HT-29 (cell line): ENCODE measurements at regions not wholly inside any gene's neighbourhood (a gene's known extent, or its start where the extent isn't known, plus 50 kb on each side); places are given as distances from the start of the nearest gene placed in this dataset.
"Not testable (repeated sequence)": the region's sequence is repeated elsewhere in the genome, so short reads cannot be mapped to it uniquely, and the experiment has no call there.

ENCODE experiments used
- DNase-seq: peaks from one replicate; pipeline ENCODE4 v3.0.0-alpha.2; 2015; ENCODE audit warnings: low spot score

DNA sequence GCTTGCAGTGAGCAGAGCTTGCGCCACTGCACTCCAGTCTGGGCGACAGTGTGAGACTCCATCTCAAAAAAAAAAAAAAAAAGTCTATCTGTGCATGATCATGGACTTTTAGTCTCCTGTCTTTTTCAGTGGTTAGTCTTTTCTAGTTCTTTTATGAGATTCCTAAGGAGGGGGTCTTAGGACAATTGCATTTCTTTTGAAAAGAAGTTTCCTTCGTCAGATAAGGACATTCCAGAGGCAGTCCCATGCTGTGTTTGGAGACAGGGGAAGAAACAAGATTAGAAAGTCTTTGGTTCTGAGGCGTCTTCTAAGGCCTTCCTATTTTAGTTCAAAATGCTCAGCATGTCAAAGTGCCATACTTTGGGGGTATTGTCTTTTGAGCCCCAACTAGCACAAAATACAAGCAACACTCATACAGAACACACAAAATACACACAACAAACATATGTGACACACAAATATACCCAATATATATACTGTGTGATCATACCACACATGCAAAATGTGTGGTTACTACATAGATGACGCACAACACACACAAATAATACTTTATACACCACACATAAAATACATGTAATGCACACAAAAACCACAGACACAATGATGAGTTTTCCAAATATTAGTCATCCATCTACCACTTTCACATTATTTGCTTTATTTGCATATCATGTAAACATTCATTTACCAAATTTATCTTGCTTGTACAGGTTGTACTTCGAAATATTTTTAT is 394.5 kb downstream of the SPATA31D1 start:
- DNase-seq: no peak

DNA sequence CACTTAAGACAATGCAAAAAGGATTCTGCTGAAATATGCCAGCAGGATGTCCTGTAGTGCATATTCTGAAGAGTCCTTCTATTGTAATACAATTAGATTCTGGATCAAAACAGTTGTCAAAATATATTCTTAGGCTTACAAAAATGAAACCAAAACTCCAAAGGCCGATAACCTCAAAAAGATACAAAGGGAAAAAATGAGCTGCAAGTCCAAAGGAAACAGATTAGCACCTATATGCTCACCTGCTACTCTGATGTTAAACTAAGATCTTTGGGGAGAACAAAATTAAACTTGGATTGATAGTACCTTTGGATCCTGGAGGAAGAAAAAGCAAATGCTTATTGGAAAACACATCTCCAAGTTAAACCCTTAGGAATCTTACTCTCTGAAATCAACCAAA is 397.1 kb downstream of the SPATA31D1 start:
- no peak for DNase-seq

DNA sequence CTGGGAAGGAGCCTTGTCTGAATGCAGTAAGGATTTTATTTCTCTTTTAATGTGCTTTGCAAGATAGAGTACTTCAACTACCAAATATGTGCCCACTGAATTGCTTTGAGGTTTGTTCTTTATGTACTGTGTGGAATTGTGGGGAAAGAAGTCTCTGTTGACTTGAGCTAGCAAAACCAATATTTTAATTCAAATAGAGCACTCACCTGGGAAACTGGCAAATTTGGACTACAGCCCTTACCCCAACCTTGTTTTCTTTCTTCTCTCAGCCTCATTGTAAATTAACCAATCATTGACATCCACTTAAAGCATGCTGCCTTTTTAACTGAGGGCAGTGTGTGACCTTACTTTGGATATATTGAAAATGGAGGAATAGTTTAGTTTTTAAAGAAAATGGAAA is 409.0 kb downstream of the SPATA31D1 start:
- DNase-seq: no peak

DNA sequence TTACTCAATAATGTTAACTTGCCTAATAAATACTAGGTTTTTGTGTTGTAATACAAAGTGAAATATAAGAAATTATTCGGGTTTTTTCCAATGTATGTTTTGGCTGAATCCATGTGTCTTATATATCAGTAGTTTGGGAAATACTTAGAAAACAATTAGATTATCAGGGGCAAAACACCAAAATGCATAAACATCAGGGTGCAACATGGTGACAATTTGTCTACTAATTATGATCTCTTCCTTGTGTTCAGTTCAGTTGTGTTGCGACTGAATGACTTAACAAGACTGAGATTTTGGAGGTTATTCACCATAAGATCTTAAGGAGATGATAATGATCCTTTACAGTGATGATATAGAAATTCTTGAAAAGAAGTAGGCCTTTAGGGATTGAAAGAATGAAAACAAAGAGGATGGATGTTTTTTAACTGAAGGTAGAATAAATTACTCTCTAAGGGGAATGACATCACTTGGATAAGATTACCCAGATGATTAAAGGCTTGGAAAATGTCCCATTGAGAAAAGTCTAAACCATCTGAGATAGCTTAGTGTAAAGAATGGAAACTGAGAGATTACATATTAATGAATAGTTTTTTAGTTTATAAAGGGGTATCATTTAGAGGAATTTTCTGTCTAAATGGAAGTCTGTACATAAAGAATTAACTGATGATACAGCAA is 415.8 kb downstream of the SPATA31D1 start:
- DNase-seq: no peak

DNA sequence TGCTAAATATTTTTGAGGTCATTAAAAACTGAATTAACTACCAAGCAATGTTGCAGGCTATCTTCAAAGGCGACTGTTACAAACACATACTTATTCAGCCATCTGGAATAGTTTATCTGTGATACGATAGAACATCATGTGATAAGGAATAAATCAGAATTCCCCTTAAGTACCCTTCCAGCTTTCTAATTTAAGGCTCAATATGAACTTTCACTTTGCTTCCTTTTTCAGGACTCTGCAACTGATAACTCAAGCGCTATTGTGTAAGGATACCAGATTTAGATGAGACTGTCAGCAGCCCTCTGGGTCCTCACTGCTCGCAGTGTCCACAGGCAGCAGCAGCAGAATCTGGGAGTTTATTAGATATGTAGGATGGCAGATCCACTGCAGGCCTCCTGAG is 416.3 kb downstream of the SPATA31D1 start:
- no peak for DNase-seq

DNA sequence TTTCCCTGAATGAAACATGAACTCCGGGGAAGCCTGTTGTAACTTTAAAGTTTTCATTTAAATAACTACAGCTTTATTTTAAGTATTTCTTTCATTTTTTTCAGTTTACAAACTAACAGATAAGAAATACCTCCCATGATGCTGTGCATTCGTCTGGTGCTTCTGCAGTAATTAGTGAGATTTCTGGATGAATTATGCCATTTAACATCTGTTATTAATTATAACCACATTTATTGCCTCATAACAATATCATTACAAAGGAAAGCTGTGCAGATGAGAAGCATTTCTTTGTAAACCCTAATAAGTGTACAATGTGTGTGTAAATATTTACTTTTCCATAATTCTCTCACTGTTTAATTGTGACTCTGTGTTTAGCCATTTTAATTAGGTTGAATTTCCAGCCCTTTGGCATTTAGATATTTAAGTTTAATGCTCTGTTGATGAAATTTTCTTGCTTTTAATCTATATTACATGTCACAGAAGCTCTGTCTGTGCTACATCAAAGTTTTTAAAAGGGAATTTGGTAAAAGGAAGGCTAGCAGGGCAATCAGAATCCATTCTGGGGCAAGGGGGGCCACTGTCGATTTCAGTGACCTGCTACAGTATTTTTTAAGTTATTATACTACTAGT is 418.0 kb downstream of the SPATA31D1 start:
- no peak for DNase-seq

DNA sequence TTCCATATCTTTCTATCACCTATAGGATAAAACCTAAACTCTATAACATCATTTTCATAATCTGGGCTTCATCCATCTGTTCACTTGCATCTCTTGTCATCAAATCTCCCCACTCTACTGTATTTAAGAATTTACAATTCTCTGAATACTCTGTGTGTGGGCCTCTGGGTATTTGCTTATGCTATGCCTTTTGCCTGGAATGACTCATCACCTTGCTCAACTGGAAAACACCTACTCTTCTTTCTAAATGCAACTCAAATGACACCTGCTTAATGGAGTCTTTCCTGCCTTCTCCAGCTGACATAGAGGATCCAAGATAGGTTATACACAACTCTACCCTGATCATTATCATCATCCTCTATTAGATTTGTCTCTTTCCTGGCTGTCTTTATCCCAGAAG is 421.7 kb downstream of the SPATA31D1 start:
- DNase-seq: no peak

DNA sequence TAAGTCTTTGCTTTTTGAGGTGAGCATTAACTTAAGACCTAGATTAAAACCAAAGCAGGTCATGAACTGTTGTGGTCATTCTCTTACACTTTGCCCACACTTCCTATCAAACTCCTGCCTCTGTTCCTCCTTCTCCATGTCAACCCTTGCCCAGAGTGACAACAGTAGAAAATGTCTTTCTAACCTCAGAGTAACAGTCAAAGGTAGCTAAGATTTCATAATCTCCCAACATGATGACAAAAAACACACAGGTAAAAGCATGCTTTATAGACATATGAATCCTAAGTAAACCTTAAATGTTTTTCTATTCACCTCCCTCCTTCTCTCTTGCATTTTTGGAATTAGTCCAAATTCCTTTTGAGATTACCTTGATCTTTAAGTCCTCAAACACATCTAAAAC is 422.3 kb downstream of the SPATA31D1 start:
- DNase-seq: peak; percentile 49

DNA sequence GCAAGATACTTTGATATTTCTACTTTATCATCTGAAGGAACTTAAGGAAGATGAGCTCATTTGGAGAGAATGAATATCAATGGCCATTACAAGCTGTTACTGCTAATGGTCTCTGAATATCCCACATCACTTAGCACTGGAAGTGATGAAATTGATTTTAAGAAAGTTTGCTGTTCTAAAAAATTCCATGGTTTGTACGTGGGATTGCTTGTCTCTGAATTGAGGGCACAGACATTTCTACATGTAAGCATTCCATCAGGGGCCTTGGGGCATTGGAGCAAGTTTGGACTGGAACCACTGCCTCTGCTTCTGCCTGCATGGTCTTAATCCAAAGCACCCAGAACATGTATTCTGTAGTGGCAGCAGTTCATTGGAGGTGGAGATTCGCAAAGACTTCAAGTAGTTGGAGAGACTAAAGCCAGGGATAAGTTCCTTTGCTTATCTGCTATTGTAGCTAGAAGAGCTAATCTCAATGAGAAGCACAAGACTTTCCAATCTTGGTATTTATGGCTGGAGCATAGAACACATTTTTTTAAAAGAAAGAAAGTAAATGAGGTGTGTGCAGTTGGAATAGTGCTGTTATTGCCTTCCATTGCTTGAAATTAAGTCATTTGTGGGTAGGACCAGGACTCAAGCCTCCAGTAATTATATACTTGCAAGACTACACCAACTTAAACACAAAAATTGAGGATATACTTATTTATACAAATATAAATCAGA is 424.2 kb downstream of the SPATA31D1 start:
- no peak for DNase-seq

DNA sequence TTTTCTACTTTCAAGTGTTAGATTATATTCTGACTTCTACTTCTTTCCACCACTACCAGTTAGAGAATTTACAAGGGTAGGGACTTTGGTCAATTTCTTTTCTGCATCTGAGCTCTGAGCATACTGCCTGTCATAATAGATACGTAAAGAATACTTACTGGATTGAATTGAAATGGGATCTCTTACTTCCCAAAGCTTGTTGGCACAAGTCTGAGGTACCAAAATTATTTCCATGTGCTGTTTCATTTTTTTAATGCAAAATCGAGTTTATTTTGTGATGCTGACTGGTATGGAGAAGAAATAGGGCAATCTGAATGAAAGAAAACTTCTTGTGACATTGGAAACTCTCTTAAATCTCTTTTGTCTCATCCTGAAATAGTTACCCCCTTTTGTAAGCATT is 428.9 kb downstream of the SPATA31D1 start:
- no peak for DNase-seq

DNA sequence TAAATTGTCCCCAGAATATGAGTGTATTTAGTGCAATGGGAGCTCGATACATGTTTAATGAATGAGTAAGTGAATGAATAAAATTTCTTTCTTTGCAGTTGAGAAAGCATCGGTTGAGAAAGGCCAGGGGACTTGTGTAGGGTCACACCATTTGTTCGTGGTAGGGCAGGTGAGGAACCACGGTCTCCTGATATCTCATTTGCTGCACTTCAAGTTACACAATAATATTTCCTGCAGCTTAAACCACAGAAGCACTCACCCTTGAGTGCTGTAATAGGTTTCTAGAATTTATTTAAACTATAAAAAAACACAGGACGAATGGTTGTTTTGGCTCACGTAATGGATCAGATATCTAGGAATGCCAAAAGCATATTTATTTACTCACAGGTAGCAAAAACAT is 429.8 kb downstream of the SPATA31D1 start:
- no peak for DNase-seq

DNA sequence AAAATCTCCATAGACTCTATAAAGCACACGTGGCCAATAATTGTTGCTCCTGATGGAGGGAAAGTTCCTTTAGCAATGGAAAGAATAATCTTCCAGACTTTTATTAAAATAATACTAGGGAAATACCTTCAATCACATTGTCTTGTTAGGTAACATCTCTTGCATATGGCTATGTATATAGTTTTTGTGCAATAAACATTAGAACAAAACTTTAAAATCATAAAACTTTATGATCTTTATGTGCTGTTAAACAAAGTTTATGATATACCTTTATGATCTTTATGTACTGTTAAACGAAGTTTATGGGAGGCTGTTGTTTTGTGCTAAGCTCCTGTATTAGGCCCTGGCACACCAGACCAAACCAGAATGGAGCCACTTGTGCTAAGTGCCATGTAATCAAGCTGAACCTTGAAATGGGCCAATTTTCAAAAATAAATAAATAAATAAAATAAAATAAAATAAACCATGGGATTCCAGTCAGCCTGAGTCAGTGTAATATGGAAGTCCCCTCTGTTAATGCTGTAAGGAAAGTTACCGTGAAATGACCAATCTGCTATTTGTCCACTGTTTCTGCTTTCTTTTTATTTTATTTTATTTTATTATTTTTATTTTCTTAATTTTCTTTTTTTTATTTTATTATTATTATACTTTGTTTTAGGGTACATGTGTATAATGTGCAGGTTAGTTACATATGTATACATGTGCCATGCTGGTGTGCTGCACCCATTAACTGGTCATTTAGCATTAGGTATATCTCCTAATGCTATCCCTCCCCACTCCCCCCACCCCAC is 431.3 kb downstream of the SPATA31D1 start:
- DNase-seq: no peak

DNA sequence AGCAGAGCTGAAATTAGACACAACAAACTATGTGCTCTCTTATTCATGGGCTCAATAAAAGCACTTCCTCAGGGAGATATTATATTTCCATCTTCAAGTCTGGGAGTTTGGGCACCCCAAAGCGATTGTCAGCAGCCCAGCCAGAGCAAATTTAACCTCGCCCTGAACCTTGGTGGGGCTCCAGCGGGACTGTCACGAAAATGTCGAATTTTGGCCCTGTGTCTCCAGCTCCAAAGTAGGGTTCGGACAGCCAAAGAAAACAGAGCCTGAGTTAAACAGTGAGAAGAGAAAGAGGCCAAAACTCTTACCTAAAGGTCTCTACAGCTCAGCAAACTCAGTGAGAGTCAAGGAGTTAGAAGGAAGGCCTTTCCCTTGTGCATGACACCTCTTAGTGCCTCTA is 432.9 kb downstream of the SPATA31D1 start:
- DNase-seq: no peak

DNA sequence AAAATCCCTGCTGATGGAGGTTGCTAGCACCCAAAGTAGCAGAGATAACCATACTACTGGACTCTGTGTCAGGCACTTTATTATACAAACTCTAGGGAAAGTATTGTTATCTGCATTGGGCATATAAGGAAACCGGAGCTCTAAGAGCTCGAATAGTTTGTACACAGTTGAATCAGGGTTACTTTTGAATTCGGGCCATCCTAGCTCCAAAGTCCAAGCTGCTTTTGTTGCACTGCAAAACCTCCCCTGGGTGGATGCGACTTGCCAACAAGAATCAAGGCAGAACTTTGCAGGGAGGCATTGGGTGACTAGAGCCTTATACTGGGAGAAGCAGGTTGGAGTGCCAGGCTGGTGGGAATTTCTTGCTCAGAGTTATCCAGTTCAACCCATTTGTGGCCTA is 435.1 kb downstream of the SPATA31D1 start:
- no peak for DNase-seq

DNA sequence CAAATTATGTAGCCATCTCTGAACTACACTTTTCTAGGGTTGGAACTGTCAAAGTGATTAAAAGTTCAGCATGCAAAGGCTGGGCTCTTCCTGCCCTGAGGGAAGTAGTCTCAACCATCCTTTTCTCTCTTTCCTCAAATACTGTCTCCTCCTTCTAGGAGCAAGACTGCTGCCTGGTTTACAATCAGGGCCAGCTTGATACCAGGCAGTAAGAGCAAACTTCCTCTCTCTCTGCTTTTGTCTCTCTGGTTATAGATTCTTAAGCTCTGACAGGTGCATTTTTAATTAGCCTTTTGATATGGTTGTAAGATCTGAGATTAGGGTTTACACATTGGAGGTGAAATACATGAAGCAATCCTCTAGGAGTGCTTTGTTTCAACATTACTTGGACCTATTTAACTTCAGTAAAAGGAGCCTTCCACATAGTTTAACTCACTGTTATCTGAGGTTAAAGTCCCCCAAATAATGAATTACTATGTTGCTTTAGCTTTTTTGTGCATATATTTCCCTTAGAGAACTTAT is 436.1 kb downstream of the SPATA31D1 start:
- DNase-seq: no peak

DNA sequence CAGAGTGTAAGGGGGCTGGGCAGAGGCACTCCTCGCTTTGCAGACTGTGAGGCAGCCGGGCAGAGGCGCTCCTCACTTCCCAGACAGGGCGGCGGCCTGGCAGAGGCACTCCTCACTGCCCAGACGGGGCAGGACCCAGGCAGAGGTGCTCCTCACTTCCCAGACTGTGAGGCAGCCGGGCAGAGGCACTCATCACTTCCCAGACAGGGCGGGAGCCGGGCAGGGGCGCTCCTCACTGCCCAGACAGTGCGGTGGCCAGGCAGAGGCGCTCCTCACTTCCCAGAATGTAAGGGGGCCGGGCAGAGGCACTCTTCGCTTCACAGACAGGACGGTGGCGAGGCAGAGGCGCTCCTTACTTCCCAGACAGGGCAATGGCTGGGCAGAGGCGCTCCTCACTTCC is 442.5 kb downstream of the SPATA31D1 start:
- DNase-seq: no peak

DNA sequence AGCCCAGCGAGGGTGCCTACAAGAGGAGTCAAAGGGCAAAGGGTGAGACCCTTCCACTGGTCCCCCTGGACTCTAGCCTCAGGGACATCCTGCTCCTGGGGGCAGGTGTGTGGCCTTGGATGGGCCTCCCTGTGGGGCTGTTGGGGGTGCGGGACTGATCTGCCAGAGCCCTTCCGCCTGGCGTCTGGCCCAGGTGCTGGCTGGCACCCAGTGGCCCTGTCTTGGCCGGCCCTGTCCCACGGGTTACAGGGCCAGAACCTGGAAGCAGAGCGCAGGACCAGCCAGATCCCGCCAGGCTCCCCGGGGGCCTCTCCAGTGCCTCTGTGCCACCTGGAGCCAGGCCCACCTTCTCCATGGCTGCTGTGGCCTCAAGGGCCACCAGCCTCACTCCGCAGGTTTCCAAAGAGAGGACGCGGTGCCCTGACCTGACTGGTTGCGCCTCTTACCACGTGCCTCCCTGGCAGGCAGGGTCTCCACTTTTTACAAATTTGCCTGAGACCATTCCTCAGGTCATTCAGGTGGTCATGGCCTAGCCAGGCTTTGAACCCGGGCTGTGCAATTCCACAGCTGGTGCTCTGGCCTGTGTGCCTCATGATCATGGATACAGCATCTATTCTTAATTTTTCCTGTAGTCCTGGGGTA is 444.8 kb downstream of the SPATA31D1 start:
- DNase-seq: not testable (repeated sequence)

DNA sequence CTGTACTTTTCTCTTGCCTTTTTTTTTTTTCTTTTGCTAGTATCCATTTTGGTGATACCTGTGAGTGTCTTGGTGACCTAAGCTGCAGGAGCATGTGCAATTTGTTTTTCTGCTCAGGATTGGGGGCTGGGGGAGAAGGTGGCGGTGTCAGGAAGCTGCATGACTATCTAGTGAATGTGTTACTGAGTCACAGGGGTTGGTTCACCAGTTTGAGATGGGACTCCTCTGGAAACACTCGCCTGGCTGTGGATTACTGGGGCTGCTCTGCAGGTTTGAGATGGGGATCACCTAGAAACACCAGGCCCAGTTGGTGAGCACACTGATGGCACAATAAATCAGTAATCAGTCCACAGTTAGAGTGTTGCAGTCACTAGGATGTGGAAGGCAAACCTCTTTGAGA is 447.9 kb downstream of the SPATA31D1 start:
- no peak for DNase-seq

DNA sequence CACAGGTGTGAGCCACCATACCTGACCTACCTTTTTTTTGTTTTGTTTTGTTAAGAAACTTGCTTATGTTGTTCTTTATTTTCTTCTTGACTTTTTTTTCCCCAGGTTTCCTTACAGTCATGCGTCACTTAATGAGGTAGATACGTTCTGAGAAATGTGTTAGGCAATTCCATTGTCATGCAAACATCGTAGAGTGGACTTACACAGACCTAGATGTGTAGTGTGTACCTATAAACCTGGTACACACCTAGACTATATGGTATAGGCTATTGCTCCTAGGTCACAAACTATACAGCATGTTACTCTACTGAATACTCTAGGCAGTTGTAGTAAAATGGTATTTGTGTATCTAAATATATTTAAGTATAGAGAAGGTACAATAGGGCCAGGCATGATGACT is 448.6 kb downstream of the SPATA31D1 start:
- not testable (repeated sequence) for DNase-seq

DNA sequence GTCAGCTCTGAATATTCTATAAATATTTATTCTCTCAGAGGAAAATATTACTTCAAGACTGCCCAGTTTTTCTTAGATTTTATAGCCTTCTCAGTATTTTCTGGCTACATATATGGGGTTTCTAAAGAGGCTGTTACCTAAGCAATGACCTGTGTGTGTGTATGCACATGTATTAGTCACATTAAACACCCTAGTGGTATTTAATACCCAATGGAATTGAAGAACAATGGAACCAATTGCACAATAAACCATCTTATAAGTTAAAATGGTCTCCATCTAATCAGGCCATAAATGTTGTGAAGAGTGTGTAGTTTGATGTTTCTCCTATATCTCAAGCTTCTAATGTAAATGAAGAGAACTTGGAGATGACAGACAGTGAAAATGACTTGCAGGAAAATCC is 450.0 kb downstream of the SPATA31D1 start:
- DNase-seq: no peak

DNA sequence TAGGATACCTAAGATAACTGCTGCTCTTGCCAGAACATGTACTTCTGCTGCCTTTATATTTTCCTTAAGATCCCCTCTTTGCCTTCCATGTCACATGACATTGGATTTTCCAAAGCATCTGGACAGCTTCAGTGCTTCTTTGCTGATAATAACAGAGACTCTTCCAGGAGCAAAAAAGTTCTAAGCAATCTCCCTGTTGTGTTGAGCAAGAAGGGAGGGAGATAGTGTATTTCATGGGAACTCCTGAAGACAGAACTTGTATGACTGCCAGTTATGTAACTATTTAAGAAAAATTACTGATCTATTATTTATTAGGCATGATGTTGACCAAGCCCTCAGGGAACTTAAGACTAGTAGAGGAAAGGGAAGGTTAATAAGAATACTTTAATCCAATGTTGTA is 454.7 kb downstream of the SPATA31D1 start:
- no peak for DNase-seq
